Prostate gland (tissue), 2 donors: ENCODE measurements at regions not wholly inside any gene's neighbourhood (a gene's known extent, or its start where the extent isn't known, plus 50 kb on each side); places are given as distances from the start of the nearest gene placed in this dataset.

Source experiments
- POLR2A ChIP-seq: fragments of 450-650 bp; IDR thresholded peaks from one replicate; pipeline ENCODE4 v1.6.1; 2016; ENCODE audit warnings: antibody characterized with exemption, mild to moderate bottlenecking
- POLR2AphosphoS5 ChIP-seq: sonication (generic); formaldehyde crosslinking; IDR thresholded peaks from one replicate; pipeline ENCODE4 v1.6.1; 2017; ENCODE audit warnings: antibody characterized with exemption
- TF ChIP-seq, protein P1 (sequence below), 4 experiments: fragments of 200-600 bp in 2 of 4; fragments of 450-650 bp in 2 of 4; sonication (generic) in 2 of 4; IDR thresholded peaks; 1 replicate in 3 of 4; 2 replicates in 1 of 4; pipeline ENCODE4 v1.5.1; 2016 to 2019; ENCODE audit warnings: antibody characterized with exemption in 4 of 4, mild to moderate bottlenecking in 2 of 4, moderate library complexity in 2 of 4

DNA sequence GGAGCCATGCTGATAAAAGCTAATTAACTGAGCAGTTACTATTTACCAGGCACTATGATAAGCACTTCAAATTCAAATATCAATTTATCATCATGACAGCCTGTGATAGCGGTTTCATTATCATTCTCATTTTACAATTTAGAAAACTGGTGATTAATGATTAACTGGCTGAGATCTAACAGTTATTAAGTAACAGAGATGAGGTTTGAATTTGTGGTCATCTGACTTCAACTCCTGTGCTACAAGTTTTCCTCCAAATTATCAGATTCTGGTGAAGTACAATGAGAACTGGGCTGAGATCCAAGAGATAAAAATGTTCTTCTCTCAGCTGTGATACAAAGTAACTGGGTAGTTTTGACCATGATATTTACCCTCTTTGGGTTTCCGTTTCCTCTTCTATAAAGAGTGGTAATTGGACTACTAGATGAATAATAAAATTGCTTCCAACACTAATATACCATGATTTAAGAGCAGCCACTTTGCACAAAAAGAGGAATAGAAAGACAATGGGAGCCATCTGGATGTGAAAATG lies 74.5 kb upstream of the CCNG1 start:
- TF ChIP-seq, protein P1, sequence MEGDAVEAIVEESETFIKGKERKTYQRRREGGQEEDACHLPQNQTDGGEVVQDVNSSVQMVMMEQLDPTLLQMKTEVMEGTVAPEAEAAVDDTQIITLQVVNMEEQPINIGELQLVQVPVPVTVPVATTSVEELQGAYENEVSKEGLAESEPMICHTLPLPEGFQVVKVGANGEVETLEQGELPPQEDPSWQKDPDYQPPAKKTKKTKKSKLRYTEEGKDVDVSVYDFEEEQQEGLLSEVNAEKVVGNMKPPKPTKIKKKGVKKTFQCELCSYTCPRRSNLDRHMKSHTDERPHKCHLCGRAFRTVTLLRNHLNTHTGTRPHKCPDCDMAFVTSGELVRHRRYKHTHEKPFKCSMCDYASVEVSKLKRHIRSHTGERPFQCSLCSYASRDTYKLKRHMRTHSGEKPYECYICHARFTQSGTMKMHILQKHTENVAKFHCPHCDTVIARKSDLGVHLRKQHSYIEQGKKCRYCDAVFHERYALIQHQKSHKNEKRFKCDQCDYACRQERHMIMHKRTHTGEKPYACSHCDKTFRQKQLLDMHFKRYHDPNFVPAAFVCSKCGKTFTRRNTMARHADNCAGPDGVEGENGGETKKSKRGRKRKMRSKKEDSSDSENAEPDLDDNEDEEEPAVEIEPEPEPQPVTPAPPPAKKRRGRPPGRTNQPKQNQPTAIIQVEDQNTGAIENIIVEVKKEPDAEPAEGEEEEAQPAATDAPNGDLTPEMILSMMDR (IDR thresholded peaks at IDR 0.05) = no peak
- no peak for TF ChIP-seq POLR2AphosphoS5
- no peak for TF ChIP-seq POLR2A
